ENCODE measurements at regions not wholly inside any gene's neighbourhood (a gene's known extent, or its start where the extent isn't known, plus 50 kb on each side); places are given as distances from the start of the nearest gene placed in this dataset.
"Not testable (repeated sequence)": the region's sequence is repeated elsewhere in the genome, so short reads cannot be mapped to it uniquely, and the experiment has no call there.

DNA sequence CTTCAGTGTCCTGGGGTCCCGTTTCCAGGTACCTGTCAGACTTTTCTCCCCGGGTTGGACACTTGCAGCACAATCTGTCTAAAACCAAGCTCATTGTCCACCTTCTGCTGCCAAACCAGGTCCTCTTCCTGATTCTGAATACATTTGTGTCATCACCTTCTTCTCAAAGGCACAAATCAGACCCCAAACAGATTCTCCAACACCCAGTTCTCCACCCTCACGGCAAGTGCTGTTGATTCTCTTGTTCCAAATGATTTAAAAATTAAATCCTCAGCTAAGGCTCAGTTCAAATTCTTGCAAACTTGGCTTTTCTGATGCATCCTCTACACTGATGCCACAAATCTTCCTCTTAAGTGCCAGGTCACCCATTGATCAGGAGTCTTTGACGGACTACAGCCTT, 122.5 kb upstream of the LDB2 start:
- Histone ChIP-seq H3K27ac (no peak overlapping the region), H3K27me3 (no peaks in the 10 kb centered on the region), H3K4me1 (peaks cover 0 to 13% (median 0%) of the 10 kb centered on the region in 9 donors), H3K36me3 (no peaks in the 10 kb centered on the region), H3K9me3 (no peaks in the 10 kb centered on the region), H3K4me3 (no peak overlapping the region)
- TF ChIP-seq, protein P1, sequence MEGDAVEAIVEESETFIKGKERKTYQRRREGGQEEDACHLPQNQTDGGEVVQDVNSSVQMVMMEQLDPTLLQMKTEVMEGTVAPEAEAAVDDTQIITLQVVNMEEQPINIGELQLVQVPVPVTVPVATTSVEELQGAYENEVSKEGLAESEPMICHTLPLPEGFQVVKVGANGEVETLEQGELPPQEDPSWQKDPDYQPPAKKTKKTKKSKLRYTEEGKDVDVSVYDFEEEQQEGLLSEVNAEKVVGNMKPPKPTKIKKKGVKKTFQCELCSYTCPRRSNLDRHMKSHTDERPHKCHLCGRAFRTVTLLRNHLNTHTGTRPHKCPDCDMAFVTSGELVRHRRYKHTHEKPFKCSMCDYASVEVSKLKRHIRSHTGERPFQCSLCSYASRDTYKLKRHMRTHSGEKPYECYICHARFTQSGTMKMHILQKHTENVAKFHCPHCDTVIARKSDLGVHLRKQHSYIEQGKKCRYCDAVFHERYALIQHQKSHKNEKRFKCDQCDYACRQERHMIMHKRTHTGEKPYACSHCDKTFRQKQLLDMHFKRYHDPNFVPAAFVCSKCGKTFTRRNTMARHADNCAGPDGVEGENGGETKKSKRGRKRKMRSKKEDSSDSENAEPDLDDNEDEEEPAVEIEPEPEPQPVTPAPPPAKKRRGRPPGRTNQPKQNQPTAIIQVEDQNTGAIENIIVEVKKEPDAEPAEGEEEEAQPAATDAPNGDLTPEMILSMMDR (IDR thresholded peaks at IDR 0.05), result no peak
- intact Hi-C loops (cut with DNase I), result no loop called here
- no peak for DNase-seq
- no peak for ATAC-seq
- WGBS, 2 donors, result 80% methylated on average over 4 of the region's 4 CpGs

DNA sequence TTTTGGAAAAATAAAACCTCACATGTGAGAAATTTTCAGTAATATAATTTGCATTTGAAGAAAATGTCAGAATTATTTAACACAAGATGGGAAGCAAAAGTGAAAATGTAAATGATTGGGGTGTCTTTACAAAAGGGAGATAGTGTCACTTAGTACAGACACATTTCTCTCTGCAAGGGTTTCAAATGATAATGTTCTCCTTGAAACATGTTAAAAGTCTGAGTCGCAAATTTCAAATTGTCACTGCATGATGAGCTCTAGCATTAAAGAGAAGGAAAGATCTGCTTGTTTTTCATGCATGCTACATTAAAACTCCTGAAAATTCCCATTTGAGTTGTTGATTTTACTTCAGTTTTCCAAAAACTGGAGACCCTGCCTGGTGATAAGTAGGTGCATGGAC, 122.0 kb upstream of the LDB2 start:
- no peak overlapping the region for H3K27ac ChIP-seq
- H3K27me3 ChIP-seq, result no peaks in the 10 kb centered on the region
- no peak for ATAC-seq
- no peaks in the 10 kb centered on the region for H3K36me3 ChIP-seq
- no peak for DNase-seq
- TF ChIP-seq, protein P1 (IDR thresholded peaks at IDR 0.05), result no peak
- intact Hi-C loops (cut with DNase I), result no loop called here
- WGBS, 2 donors, result 86 to 96% methylated on average over 1 of the region's 1 CpG
- H3K9me3 ChIP-seq, result no peaks in the 10 kb centered on the region
- no peak overlapping the region for H3K4me3 ChIP-seq
- peaks cover 0 to 13% (median 0%) of the 10 kb centered on the region in 9 donors for H3K4me1 ChIP-seq

DNA sequence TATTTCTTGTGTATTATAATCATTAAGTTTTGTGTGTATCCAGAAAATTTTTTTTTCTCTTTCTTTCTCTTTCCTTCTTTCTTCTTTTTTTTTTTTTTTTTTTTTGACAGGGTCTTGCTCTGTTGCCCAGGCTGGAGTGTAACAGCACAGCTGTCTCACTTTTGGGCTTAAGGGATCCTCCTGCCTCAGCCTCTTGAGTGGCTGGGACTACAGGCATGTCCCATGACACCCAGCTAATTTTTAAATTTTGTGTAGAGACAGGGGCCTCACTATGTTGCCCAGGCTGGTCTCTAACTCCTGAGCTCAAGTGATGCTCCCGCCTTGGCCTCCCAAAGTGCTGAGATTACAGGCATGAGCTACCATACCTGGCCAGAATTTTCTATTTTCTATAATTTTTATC, 120.2 kb upstream of the LDB2 start:
- intact Hi-C loops (cut with DNase I); DNase-seq; ATAC-seq; H3K4me3 ChIP-seq; H3K36me3 ChIP-seq; H3K27me3 ChIP-seq: not testable (repeated sequence)
- Histone ChIP-seq H3K4me1 (peaks cover 0 to 13% (median 0%) of the 10 kb centered on the region in 9 donors), H3K9me3 (peaks cover 0 to 10% (median 0%) of the 10 kb centered on the region in 11 donors), H3K27ac (peak overlapping the region in 4 of 10 donors; percentile 5 to 34 (median 19))
- WGBS, 2 donors, result 97 to 98% methylated on average over 1 of the region's 1 CpG

DNA sequence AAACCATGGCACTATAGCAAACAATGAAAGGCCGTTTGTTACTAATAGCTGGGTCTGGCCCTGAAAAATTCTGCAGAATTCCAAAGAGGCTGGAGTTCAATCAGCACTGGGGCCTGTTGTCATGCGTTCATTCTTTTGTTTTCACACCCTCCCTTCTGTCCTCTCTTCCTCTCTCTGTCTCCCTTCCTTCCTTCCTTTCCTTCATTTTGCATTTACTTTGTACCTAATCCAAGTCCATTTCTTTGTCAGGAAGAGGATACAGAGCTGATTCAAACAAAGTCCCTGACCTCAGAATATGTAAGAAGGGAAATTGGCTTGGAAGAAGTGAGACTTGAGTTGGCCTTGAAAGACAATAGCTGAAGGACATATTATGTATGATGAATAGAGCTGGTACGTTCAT, 119.6 kb upstream of the LDB2 start:
- H3K9me3 ChIP-seq, result peaks cover 0 to 10% (median 0%) of the 10 kb centered on the region in 11 donors
- H3K36me3 ChIP-seq, result no peaks in the 10 kb centered on the region
- DNase-seq, result no peak
- intact Hi-C loops (cut with DNase I), result no loop called here
- no peaks in the 10 kb centered on the region for H3K27me3 ChIP-seq
- peaks cover 0 to 18% (median 0%) of the 10 kb centered on the region in 9 donors for H3K4me1 ChIP-seq
- WGBS, 2 donors, result 48 to 55% methylated on average over 3 of the region's 3 CpGs
- TF ChIP-seq, protein P1 (IDR thresholded peaks at IDR 0.05), result no peak
- ATAC-seq, result peak in 6 of 8 donors; percentile 11 to 79 (median 54)
- no peak overlapping the region for H3K4me3 ChIP-seq
- peak overlapping the region in 5 of 10 donors; percentile 6 to 31 (median 15) for H3K27ac ChIP-seq

DNA sequence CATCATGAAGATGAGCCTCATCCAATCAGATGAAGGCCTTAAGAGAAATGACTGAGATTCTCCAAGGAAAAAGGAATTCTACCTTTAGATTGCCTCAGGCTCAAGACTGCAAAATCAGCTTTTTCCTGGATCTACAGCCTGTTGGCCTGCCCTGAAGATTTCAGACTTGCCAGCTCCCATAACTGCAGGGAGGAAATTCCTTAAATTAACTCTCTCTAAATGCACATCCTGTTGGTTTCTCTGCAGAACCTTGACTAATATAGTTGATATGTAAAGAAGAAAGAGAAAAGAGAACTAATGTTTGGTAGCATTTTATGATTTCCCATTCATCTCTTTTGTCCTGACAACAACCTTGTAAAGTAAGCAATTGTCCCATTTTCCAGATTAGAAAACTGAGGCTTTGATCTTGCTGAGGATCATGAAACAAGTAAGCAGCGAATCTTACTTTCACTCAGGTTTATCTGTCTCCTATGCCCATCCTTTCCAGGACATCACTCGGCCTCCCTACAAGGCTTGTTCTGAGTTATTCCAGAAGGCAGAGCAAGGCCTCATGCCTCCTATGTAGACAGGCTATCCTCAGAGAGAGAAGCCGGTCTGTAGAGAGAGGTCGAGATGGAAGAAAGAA, 115.0 kb upstream of the LDB2 start:
- Histone ChIP-seq H3K27me3 (no peaks in the 10 kb centered on the region), H3K27ac (no peak overlapping the region), H3K4me3 (no peak overlapping the region), H3K4me1 (peaks cover 0 to 20% (median 0%) of the 10 kb centered on the region in 9 donors), H3K9me3 (peaks cover 0 to 10% (median 0%) of the 10 kb centered on the region in 11 donors), H3K36me3 (no peaks in the 10 kb centered on the region)
- WGBS, 2 donors, result 88 to 89% methylated on average over 4 of the region's 4 CpGs
- DNase-seq, result no peak
- TF ChIP-seq, protein P1 (IDR thresholded peaks at IDR 0.05), result no peak
- intact Hi-C loops (cut with DNase I), result no loop called here
- ATAC-seq, result no peak

Measured in heart right ventricle (tissue), 16 donors.